PC-9 (cell line): ENCODE measurements at regions not wholly inside any gene's neighbourhood (a gene's known extent, or its start where the extent isn't known, plus 50 kb on each side); places are given as distances from the start of the nearest gene placed in this dataset.

Experiments used
- BruUV-seq: library from RNA; stranded (reverse); fragments of 400-500 nt; replicated peaks from 2 replicates; lab custom pipeline; 2021; lab: Mats Ljungman, UMichigan
- CTCF ChIA-PET: fragments of 300-600 bp; sonication (Branson Sonifier 250); formaldehyde crosslinking; loops from one replicate; lab custom pipeline; 2022; ENCODE audit warnings: antibody characterized with exemption; lab: Charles Lee
- POLR2A ChIA-PET: fragments of 300-600 bp; sonication (Branson Sonifier 250); formaldehyde crosslinking; loops from one replicate; lab custom pipeline; 2022; ENCODE audit warnings: antibody characterized with exemption; ENCODE audit not compliant: unreplicated experiment; lab: Charles Lee
- DNase-seq, 2 experiments: peaks; one replicate each; pipeline versions ENCODE4 v3.0.0 to v3.0.0-alpha.2; 2015 to 2022; ENCODE audit warnings: mixed read lengths in 1 of 2
- H2AFZ ChIP-seq: fragments of 200-600 bp; sonication (generic); 2 replicates; pipeline ENCODE4 v1.8.1; 2017; ENCODE audit warnings: antibody characterized with exemption
- H3F3A ChIP-seq: fragments of 200-600 bp; sonication (generic); 2 replicates; pipeline ENCODE4 v1.8.1; 2017; ENCODE audit warnings: antibody characterized with exemption, mild to moderate bottlenecking, low read depth; ENCODE audit not compliant: insufficient read depth
- H3K27ac ChIP-seq: fragments of 200-600 bp; sonication (generic); 2 replicates; pipeline ENCODE4 v1.6.1; 2016; ENCODE audit warnings: mixed run types
- H3K27me3 ChIP-seq: fragments of 200-600 bp; sonication (generic); 2 replicates; pipeline ENCODE4 v1.6.1; 2016; ENCODE audit warnings: low read depth, mixed run types; ENCODE audit not compliant: insufficient read depth
- H3K36me3 ChIP-seq: fragments of 200-600 bp; sonication (generic); 2 replicates; pipeline ENCODE4 v1.6.1; 2016; ENCODE audit warnings: low read depth, mixed run types
- H3K4me1 ChIP-seq: fragments of 200-600 bp; sonication (generic); replicated peaks from 2 replicates; pipeline ENCODE4 v1.6.1; 2016; ENCODE audit warnings: mixed run types; ENCODE audit not compliant: insufficient read depth
- H3K4me2 ChIP-seq: fragments of 200-600 bp; sonication (generic); 2 replicates; pipeline ENCODE4 v1.6.1; 2017; ENCODE audit warnings: mixed run types
- H3K4me3 ChIP-seq: fragments of 200-600 bp; sonication (generic); 2 replicates; pipeline ENCODE4 v1.6.1; 2016; ENCODE audit warnings: mixed run types
- H3K79me2 ChIP-seq: fragments of 200-600 bp; sonication (generic); 2 replicates; pipeline ENCODE4 v1.6.1; 2017; ENCODE audit warnings: low read depth, mixed run types
- H3K9me2 ChIP-seq: fragments of 200-600 bp; sonication (generic); 2 replicates; pipeline ENCODE4 v1.8.1; 2017; ENCODE audit warnings: mild to moderate bottlenecking; ENCODE audit not compliant: insufficient read depth
- H3K9me3 ChIP-seq: fragments of 200-600 bp; sonication (generic); 2 replicates; pipeline ENCODE4 v1.8.1; 2016; ENCODE audit warnings: low read depth; ENCODE audit not compliant: insufficient read depth
- H4K20me1 ChIP-seq: fragments of 200-600 bp; sonication (generic); 2 replicates; pipeline ENCODE4 v1.8.1; 2017; ENCODE audit not compliant: insufficient read depth
- CTCF ChIP-seq: fragments of 200-600 bp; sonication (generic); conservative IDR thresholded peaks from 2 replicates; pipeline ENCODE4 v1.6.1; 2017; ENCODE audit warnings: mixed run types, antibody characterized with exemption, mild to moderate bottlenecking, moderate library complexity
- EZH2 ChIP-seq: fragments of 200-600 bp; sonication (generic); IDR thresholded peaks from 2 replicates; pipeline ENCODE4 v1.8.0; 2017; ENCODE audit warnings: antibody characterized with exemption, low read depth
- intact Hi-C: fragments of 100-400 bp; cut with micrococcal nuclease; formaldehyde crosslinking; loops from one replicate; pipeline ENCODE4 v1.10.0; 2022; ENCODE audit not compliant: unreplicated experiment

- CTCF ChIA-PET = no interaction called here
- intact Hi-C loops = no loop called here
These were observed 126.4 kb upstream of the CD93 start for GRCh38 chr20:23212464-23212995.

DNA sequence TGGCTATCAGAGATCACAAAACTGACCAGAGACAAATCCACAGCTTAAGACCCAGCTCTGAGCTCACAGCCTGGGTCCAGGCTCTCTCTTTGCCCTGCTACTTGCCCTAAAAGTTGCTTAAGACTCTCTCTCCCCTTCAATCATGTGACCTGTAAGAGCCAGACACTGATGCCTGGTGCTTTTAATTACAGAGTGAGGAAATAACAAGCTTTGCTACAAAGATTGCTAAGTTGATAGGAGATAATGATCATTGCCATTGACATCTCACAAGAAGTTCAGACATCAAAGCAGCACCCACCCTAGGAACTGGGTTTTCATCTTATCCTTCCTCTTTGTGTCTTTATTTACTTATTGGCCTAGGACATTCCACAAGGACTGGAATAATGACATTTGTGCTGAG is 125.9 kb upstream of the CD93 start:
- ChIA-PET CTCF (no interaction called here), POLR2A (no interaction called here)
- intact Hi-C loops = no loop called here
- Histone ChIP-seq H3K4me3 (no peak overlapping the region), H3F3A (peaks cover 11% of the 10 kb centered on the region), H3K36me3 (no peaks in the 10 kb centered on the region), H3K9me3 (no peaks in the 10 kb centered on the region), H3K9me2 (no peaks in the 10 kb centered on the region), H3K27me3 (no peaks in the 10 kb centered on the region), H4K20me1 (no peaks in the 10 kb centered on the region), H2AFZ (no peak overlapping the region), H3K79me2 (no peaks in the 10 kb centered on the region), H3K4me2 (no peak overlapping the region), H3K4me1 (peaks cover 18% of the 10 kb centered on the region), H3K27ac (no peak overlapping the region)
- no TSS peak for BruUV-seq
- TF ChIP-seq EZH2 (no peak), CTCF (no peak)
- DNase-seq = peak in 1 of 2 experiments; percentile 46

More at GRCh38 chr20:23212464-23212995, 126.4 kb upstream of the CD93 start:
- Histone ChIP-seq H3K79me2 (no peaks in the 10 kb centered on the region), H3K36me3 (no peaks in the 10 kb centered on the region), H3K4me3 (no peak overlapping the region), H3K9me2 (no peaks in the 10 kb centered on the region), H3K27me3 (no peaks in the 10 kb centered on the region), H3F3A (peaks cover 11% of the 10 kb centered on the region), H3K27ac (no peak overlapping the region), H3K9me3 (no peaks in the 10 kb centered on the region), H3K4me1 (peaks cover 18% of the 10 kb centered on the region), H2AFZ (no peak overlapping the region), H4K20me1 (no peaks in the 10 kb centered on the region), H3K4me2 (no peak overlapping the region)
- DNase-seq = peak in 1 of 2 experiments; percentile 42
- TF ChIP-seq EZH2 = no peak
- POLR2A ChIA-PET = no interaction called here
- BruUV-seq = no TSS peak

DNA sequence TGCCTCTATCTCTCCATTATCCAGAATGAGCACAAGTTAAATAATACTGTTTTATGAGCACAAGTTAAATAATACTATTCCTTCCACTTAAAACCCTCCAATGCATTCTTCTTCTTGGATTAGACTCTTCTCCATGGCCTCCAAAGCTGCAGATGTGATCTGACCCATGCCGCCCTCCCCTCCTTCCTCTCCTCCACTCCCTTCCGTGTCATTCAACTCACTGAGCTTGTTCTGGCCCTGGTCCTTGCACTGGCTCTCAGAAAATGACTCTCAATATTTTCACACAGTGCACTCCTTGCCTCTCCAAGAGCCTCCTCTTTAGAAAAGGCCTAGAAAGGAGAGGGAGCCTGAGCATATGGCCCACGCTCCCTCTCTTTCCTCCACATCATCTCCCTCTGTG is 125.0 kb upstream of the CD93 start:
- no peak for DNase-seq
- intact Hi-C loops = no loop called here
- Histone ChIP-seq H3K36me3 (no peaks in the 10 kb centered on the region), H2AFZ (no peak overlapping the region), H3F3A (peaks cover 11% of the 10 kb centered on the region), H3K79me2 (no peaks in the 10 kb centered on the region), H3K4me3 (no peak overlapping the region), H3K27me3 (no peaks in the 10 kb centered on the region), H3K4me2 (no peak overlapping the region), H3K9me2 (no peaks in the 10 kb centered on the region), H3K27ac (no peak overlapping the region), H4K20me1 (no peaks in the 10 kb centered on the region), H3K4me1 (peaks cover 18% of the 10 kb centered on the region), H3K9me3 (no peaks in the 10 kb centered on the region)
- CTCF ChIA-PET = no interaction called here
- BruUV-seq = no TSS peak
- POLR2A ChIA-PET = no interaction called here
- TF ChIP-seq CTCF = no peak
- no peak for TF ChIP-seq EZH2
